ENCODE measurements at regions not wholly inside any gene's neighbourhood (a gene's known extent, or its start where the extent isn't known, plus 50 kb on each side); places are given as distances from the start of the nearest gene placed in this dataset.

- WGBS (ENCODE audit: low lambda C conversion rate), result 7% methylated on average over 5 of the region's 5 CpGs
- no peak overlapping the region for H3K9ac ChIP-seq (ENCODE audit: insufficient read depth, low read depth, low read length)
- no TSS peak for BruUV-seq (replicated peaks)
- FAIRE-seq, result no peak
- H3K27me3 ChIP-seq (ENCODE audit: control insufficient read depth in 1 of 2, insufficient read depth in 2 of 2, low read length in 2 of 2), result no peaks in the 10 kb centered on the region
- no peak overlapping the region for H2AFZ ChIP-seq (ENCODE audit: low read length)
- H3K4me2 ChIP-seq (ENCODE audit: low read depth, low read length), result no peak overlapping the region
- no peak for ATAC-seq
- ChIA-PET POLR2A (no interaction called here), CTCF (ENCODE audit: low intra/inter-chr PET ratio, low total read pairs) (no interaction called here)
- TF ChIP-seq ZNF34 (CRISPR knock-in tag; IDR thresholded peaks at IDR 0.05; ENCODE audit: borderline replicate concordance), result no peak
- no peak for TF ChIP-seq NFATC3 (CRISPR knock-in tag; IDR thresholded peaks at IDR 0.05)
- no peak for TF ChIP-seq ARID4A (CRISPR knock-in tag; IDR thresholded peaks at IDR 0.05; ENCODE audit: borderline replicate concordance)
- no peak for TF ChIP-seq SYNCRIP (IDR thresholded peaks at IDR 0.05; ENCODE audit: insufficient read depth, low read depth, low read length)
- no peak for TF ChIP-seq PREB (CRISPR knock-in tag; IDR thresholded peaks at IDR 0.05)
- no peak for TF ChIP-seq ZNF20 (CRISPR knock-in tag; IDR thresholded peaks at IDR 0.05)
- TF ChIP-seq SIX4 (CRISPR knock-in tag; IDR thresholded peaks at IDR 0.05), result no peak
- no peaks in the 10 kb centered on the region for H3K4me1 ChIP-seq (ENCODE audit: insufficient read depth, low read length)
- H3K36me3 ChIP-seq (replicated peaks in 1 of 2; ENCODE audit: control insufficient read depth in 1 of 2, insufficient read depth in 2 of 2, low read length in 2 of 2), result no peaks in the 10 kb centered on the region
- intact Hi-C loops (cut with micrococcal nuclease; ENCODE audit: unreplicated experiment), result no loop called here
- H3K9me3 ChIP-seq (ENCODE audit: low read length), result peaks cover 5% of the 10 kb centered on the region
- H4K20me1 ChIP-seq (ENCODE audit: insufficient read depth, low read length), result no peaks in the 10 kb centered on the region
- DNase-seq (ENCODE audit: low spot score), result no peak
- H3K27ac ChIP-seq (ENCODE audit: extremely low read length, insufficient read depth, low read length), result no peak overlapping the region
- in situ Hi-C loops (cut with HindIII; ENCODE audit: extremely low pct_ligation_motif_present, low pct_unique_long_range_greater_than_20kb), result no loop called here
- H3K79me2 ChIP-seq (ENCODE audit: insufficient read depth, low read length), result no peaks in the 10 kb centered on the region
- H3K4me3 ChIP-seq (replicated peaks in 1 of 3; ENCODE audit: insufficient read depth in 1 of 3, low read depth in 2 of 3, low read length in 3 of 3), result no peak overlapping the region
Measured at GRCh38 chr5:124438903-124439281, 307.5 kb downstream of the ZNF608 start.
